GM21737 (cell line): ENCODE measurements at regions not wholly inside any gene's neighbourhood (a gene's known extent, or its start where the extent isn't known, plus 50 kb on each side); places are given as distances from the start of the nearest gene placed in this dataset.

Experiments used
- ATAC-seq: cut with Tn5 transposase; IDR thresholded peaks from one replicate; pipeline ENCODE4 v1.9.1; 2021; ENCODE audit warnings: mild to moderate bottlenecking, moderate library complexity; ENCODE audit not compliant: unreplicated experiment

GRCh38 chr1:232221802-232222499 lies 408.0 kb downstream of the SIPA1L2 start:
- no peak for ATAC-seq

- ATAC-seq: no peak
These were observed 410.7 kb downstream of the SIPA1L2 start for GRCh38 chr1:232218955-232219865.

- ATAC-seq: no peak
These were observed 416.0 kb downstream of the SIPA1L2 start for GRCh38 chr1:232213928-232214327.

GRCh38 chr1:232212253-232212652 lies 417.7 kb downstream of the SIPA1L2 start:
- ATAC-seq: no peak

GRCh38 chr1:232211149-232211548 lies 418.8 kb downstream of the SIPA1L2 start:
- ATAC-seq: no peak

- ATAC-seq: no peak
These were observed 420.6 kb downstream of the SIPA1L2 start for GRCh38 chr1:232209357-232209756.

GRCh38 chr1:232207073-232207866 lies 422.7 kb downstream of the SIPA1L2 start:
- ATAC-seq: no peak

GRCh38 chr1:232204269-232204668 lies 425.7 kb downstream of the SIPA1L2 start:
- ATAC-seq: no peak

GRCh38 chr1:232201024-232201423 lies 428.9 kb downstream of the SIPA1L2 start:
- ATAC-seq: no peak

- no peak for ATAC-seq
These were observed 433.9 kb downstream of the SIPA1L2 start for GRCh38 chr1:232196042-232196441.

- ATAC-seq: no peak
These were observed 435.5 kb downstream of the SIPA1L2 start for GRCh38 chr1:232194424-232194823.

GRCh38 chr1:232193451-232193783 lies 436.5 kb downstream of the SIPA1L2 start:
- ATAC-seq: no peak

- ATAC-seq: no peak
These were observed 437.0 kb downstream of the SIPA1L2 start for GRCh38 chr1:232192781-232193450.

GRCh38 chr1:232191560-232191959 lies 438.4 kb downstream of the SIPA1L2 start:
- no peak for ATAC-seq

- ATAC-seq: no peak
These were observed 441.6 kb downstream of the SIPA1L2 start for GRCh38 chr1:232188318-232188717.

- no peak for ATAC-seq
These were observed 443.0 kb downstream of the SIPA1L2 start for GRCh38 chr1:232186931-232187330.

GRCh38 chr1:232184561-232185530 lies 445.1 kb downstream of the SIPA1L2 start:
- no peak for ATAC-seq

GRCh38 chr1:232183802-232184201 lies 446.1 kb downstream of the SIPA1L2 start:
- no peak for ATAC-seq

- ATAC-seq: no peak
These were observed 446.6 kb downstream of the SIPA1L2 start for GRCh38 chr1:232183266-232183800.
